HUDEP-2 (cell line): ENCODE measurements at regions not wholly inside any gene's neighbourhood (a gene's known extent, or its start where the extent isn't known, plus 50 kb on each side); places are given as distances from the start of the nearest gene placed in this dataset.
"Not testable (repeated sequence)": the region's sequence is repeated elsewhere in the genome, so short reads cannot be mapped to it uniquely, and the experiment has no call there.

Source experiments
- DNase-seq, 76 experiments: peaks; one replicate each; lab custom pipeline; 2025; ENCODE audit not compliant: unreplicated experiment in 76 of 76; lab: John Stamatoyannopoulos, UW

DNA sequence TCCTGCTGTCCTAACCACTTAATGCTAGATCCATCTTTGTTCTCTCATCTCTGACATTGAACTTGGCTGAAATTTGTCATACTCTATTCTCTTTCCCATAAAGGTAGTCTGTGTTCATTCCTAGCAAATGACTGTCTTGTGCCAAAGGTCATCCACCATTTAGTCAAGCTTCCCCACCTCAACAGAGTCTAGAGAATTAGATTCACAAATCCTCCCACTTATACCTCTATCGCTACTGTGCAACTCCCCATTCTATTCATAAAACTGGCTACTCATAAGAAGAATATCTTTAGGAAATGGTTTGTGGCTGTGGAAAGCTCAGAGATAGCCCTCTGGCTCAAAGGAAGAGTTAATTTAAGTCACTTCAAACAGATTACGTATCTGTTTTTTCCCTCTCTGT is 59.7 kb upstream of the MBNL1 start:
- DNase-seq = no peak

DNA sequence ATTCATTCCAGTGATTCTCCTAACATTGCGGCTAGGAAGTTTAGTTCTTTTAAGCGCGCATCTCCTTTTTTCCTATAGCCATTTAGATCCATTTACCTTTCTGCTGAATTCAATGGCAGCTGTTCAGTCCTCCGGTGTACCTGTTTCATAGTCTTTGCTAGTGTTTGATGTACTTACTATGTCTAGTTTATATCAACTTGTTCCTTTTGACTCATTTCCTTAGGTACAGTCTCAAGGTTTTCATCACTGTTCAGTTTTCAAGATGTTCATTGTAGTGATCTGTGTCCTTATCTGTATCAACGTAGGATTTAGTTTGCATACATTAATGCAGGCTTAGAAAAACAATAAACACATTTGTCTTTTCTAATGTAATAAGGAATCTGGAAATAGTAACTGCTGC is 59.0 kb upstream of the MBNL1 start:
- no peak for DNase-seq

GRCh38 chr3:152210697-152211096 is 58.0 kb upstream of the MBNL1 start:
- DNase-seq = no peak

DNA sequence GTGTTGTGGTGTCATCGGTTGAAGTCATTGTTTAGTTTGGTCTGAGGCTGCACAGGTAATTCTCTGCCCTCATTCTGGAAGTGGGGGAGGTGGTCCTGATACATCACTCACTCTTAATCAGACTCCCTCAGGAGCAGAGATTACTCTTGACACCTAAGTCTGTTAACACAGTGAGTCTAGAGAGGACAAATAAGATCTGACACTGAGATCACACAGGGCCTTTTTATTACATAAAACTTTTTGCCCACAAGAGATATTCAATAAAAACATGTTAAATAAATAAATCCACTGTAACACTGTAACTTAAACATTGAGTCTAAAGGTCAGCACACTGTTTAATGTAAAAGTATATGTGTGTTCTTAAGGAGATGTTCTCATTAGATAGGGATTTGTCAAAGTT is 57.1 kb upstream of the MBNL1 start:
- DNase-seq = no peak

GRCh38 chr3:152213203-152213602 is 55.5 kb upstream of the MBNL1 start:
- DNase-seq = no peak

DNA sequence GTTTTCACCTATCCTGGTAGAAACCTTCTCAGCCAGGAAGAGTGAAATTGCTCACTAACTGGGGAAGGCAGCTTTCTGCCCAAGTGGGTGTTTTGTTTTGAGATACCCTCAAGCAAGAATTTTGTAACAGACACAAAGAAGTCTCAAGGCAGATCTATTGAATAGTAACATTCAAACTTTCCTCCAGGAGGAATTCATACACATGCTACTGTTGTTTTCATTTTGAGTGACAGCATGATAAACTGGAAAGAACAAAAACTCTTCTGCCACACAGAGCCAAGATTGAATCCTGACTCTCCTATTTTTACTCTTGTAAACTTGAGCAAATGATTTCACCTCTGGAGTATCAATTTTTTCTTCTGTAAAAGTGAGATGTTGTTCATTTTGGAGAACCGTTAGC is 54.8 kb upstream of the MBNL1 start:
- DNase-seq = no peak

DNA sequence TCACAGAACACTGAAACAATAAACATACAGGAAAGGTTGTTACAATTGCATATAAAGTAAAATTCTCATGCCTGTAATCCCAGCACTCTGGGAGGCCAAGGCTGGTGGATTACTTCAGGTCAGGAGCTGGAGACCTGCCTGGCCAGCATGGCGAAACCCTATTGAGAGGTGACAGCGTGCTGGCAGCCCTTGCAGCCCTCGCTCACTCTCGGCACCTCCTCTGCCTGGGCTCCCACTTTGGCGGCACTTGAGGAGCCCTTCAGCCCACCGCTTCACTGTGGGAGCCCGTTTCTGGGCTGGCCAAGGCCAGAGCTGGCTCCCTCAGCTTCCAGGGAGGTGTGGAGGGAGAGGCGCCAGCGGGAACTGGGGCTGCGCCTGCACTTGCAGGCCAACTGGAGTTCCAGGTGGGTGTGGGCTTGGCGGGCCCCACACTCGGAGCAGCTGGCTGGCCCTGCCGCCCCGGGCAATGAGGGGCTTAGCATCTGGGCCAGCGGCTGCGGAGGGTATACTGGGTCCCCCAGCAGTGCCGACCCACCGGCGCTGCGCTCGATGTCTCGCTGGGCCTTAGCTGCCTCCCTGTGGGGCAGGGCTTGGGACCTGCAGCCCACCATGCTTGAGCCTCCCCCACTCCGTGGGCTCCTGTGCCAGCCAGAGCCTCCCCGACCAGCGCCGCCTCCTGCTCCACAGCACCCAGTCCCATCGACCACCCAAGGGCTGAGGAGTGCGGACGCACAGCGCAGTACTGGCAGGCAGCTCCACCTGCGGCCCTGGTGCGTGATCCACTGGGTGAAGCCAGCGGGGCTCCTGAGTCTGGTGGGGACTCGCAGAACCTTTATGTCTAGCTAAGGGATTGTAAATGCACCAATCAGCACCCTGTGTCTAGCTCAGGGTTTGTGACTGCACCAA is 51.5 kb upstream of the MBNL1 start:
- DNase-seq = not testable (repeated sequence)

GRCh38 chr3:152218602-152219001 is 50.1 kb upstream of the MBNL1 start:
- DNase-seq = no peak
